Neural cell (in vitro differentiated cells): ENCODE measurements at regions not wholly inside any gene's neighbourhood (a gene's known extent, or its start where the extent isn't known, plus 50 kb on each side); places are given as distances from the start of the nearest gene placed in this dataset.

ENCODE experiments used
- H2AFZ ChIP-seq: fragments of 200-600, 300-800 bp; sonication (generic), shearing (Covaris generic); 2 replicates; pipeline ENCODE4 v1.6.0; 2014; ENCODE audit warnings: low read depth, mild to moderate bottlenecking, antibody characterized with exemption, low read length, moderate library complexity
- H3F3A ChIP-seq: fragments of 200-600 bp; shearing (Covaris generic); 2 replicates; pipeline ENCODE4 v1.6.1; 2016; ENCODE audit warnings: mild to moderate bottlenecking, moderate library complexity, mixed read lengths, antibody characterized with exemption, low read length; ENCODE audit not compliant: insufficient read depth, poor library complexity, severe bottlenecking
- H3K27ac ChIP-seq: fragments of 200-600, 300-800 bp; sonication (generic), shearing (Covaris generic); 2 replicates; pipeline ENCODE4 v1.5.1; 2014; ENCODE audit warnings: mild to moderate bottlenecking, low read length, moderate library complexity
- H3K27me3 ChIP-seq: fragments of 300-800, 200-600 bp; sonication (generic), shearing (Covaris generic); 2 replicates; pipeline ENCODE4 v1.6.0; 2014; ENCODE audit warnings: mild to moderate bottlenecking, low read depth, low read length, moderate library complexity; ENCODE audit not compliant: insufficient read depth
- H3K36me3 ChIP-seq: fragments of 300-800, 200-600 bp; sonication (generic), shearing (Covaris generic); 2 replicates; pipeline ENCODE4 v1.5.1; 2014; ENCODE audit warnings: mild to moderate bottlenecking, antibody characterized with exemption, low read length, moderate library complexity; ENCODE audit not compliant: insufficient read depth
- H3K4me2 ChIP-seq: fragments of 300-800, 200-600 bp; sonication (generic), shearing (Covaris generic); 2 replicates; pipeline ENCODE4 v1.6.0; 2014; ENCODE audit warnings: mild to moderate bottlenecking, low read length
- H3K4me3 ChIP-seq: fragments of 300-800, 200-600 bp; sonication (generic), shearing (Covaris generic); 2 replicates; pipeline ENCODE4 v1.5.1; 2014; ENCODE audit warnings: mild to moderate bottlenecking, low read length, moderate library complexity
- H3K79me2 ChIP-seq: fragments of 200-600 bp; shearing (Covaris generic); replicated peaks from 2 replicates; pipeline ENCODE4 v1.6.0; 2014; ENCODE audit warnings: mild to moderate bottlenecking, low read length, moderate library complexity; ENCODE audit not compliant: insufficient read depth
- H3K9ac ChIP-seq: fragments of 300-800, 200-600 bp; sonication (generic), shearing (Covaris generic); 2 replicates; pipeline ENCODE4 v1.6.1; 2016; ENCODE audit warnings: mild to moderate bottlenecking, low read length, mixed read lengths
- H3K9me2 ChIP-seq: fragments of 200-600 bp; shearing (Covaris generic); 2 replicates; pipeline ENCODE4 v1.6.1; 2016; ENCODE audit warnings: mild to moderate bottlenecking, low read length, mixed read lengths; ENCODE audit not compliant: insufficient read depth
- H3K9me3 ChIP-seq: fragments of 200-600, 300-800 bp; sonication (generic), shearing (Covaris generic); 2 replicates; pipeline ENCODE4 v1.6.1; 2016; ENCODE audit warnings: mild to moderate bottlenecking, mixed run types, low read length, moderate library complexity, mixed read lengths
- H4K20me1 ChIP-seq: fragments of 200-600 bp; shearing (Covaris generic); 2 replicates; pipeline ENCODE4 v1.6.1; 2016; ENCODE audit warnings: mild to moderate bottlenecking, mixed run types; ENCODE audit not compliant: insufficient read depth
- EP300 ChIP-seq: fragments of 450-650 bp; conservative IDR thresholded peaks from 2 replicates; pipeline ENCODE4 v1.6.1; 2014; ENCODE audit warnings: antibody characterized with exemption, mild to moderate bottlenecking, moderate library complexity; ENCODE audit not compliant: poor library complexity, severe bottlenecking
- EZH2 ChIP-seq: fragments of 200-600, 300-800 bp; shearing (Covaris generic), sonication (generic); IDR thresholded peaks from 2 replicates; pipeline ENCODE4 v1.6.1; 2014; ENCODE audit warnings: antibody characterized with exemption, low read length, borderline replicate concordance, mild to moderate bottlenecking; ENCODE audit not compliant: insufficient read depth, poor library complexity, severe bottlenecking
- MXI1 ChIP-seq: fragments of 450-650 bp; conservative IDR thresholded peaks from 2 replicates; pipeline ENCODE4 v1.6.1; 2014; ENCODE audit warnings: antibody characterized with exemption, mild to moderate bottlenecking; ENCODE audit not compliant: poor library complexity, severe bottlenecking
- POLR2AphosphoS5 ChIP-seq: IDR thresholded peaks from 2 replicates; pipeline ENCODE4 v1.6.1; 2012
- RAD21 ChIP-seq: fragments of 450-650 bp; conservative IDR thresholded peaks from 2 replicates; pipeline ENCODE4 v1.6.1; 2014; ENCODE audit warnings: antibody characterized with exemption, mild to moderate bottlenecking, moderate library complexity
- REST ChIP-seq: IDR thresholded peaks from 2 replicates; pipeline ENCODE4 v1.6.1; 2012; ENCODE audit warnings: borderline replicate concordance
- SMC3 ChIP-seq: fragments of 450-650 bp; conservative IDR thresholded peaks from 2 replicates; pipeline ENCODE4 v1.6.1; 2014; ENCODE audit warnings: antibody characterized with exemption, mild to moderate bottlenecking, moderate library complexity; ENCODE audit not compliant: poor library complexity
- TAF1 ChIP-seq: IDR thresholded peaks from 2 replicates; pipeline ENCODE4 v1.6.1; 2012; ENCODE audit warnings: low read depth
- TF ChIP-seq, protein P1 (sequence below): fragments of 450-650 bp; IDR thresholded peaks from 2 replicates; pipeline ENCODE4 v1.5.1; 2014; ENCODE audit warnings: antibody characterized with exemption, mild to moderate bottlenecking, moderate library complexity; ENCODE audit not compliant: poor library complexity, severe bottlenecking

GRCh38 chr3:117927825-117928224 lies 1106.8 kb downstream of the IGSF11 start:
- Histone ChIP-seq H3K79me2 (no peaks in the 10 kb centered on the region), H3K4me2 (no peak overlapping the region), H3K27me3 (no peaks in the 10 kb centered on the region), H4K20me1 (no peaks in the 10 kb centered on the region), H3K9me2 (no peaks in the 10 kb centered on the region), H3K9me3 (no peaks in the 10 kb centered on the region), H3F3A (no peaks in the 10 kb centered on the region), H3K36me3 (peaks cover 6% of the 10 kb centered on the region), H3K4me3 (no peak overlapping the region), H3K27ac (peak overlapping the region; percentile 11), H2AFZ (no peak overlapping the region), H3K9ac (no peak overlapping the region)
- no peak for TF ChIP-seq POLR2AphosphoS5
- no peak for TF ChIP-seq EP300
- TF ChIP-seq, protein P1, sequence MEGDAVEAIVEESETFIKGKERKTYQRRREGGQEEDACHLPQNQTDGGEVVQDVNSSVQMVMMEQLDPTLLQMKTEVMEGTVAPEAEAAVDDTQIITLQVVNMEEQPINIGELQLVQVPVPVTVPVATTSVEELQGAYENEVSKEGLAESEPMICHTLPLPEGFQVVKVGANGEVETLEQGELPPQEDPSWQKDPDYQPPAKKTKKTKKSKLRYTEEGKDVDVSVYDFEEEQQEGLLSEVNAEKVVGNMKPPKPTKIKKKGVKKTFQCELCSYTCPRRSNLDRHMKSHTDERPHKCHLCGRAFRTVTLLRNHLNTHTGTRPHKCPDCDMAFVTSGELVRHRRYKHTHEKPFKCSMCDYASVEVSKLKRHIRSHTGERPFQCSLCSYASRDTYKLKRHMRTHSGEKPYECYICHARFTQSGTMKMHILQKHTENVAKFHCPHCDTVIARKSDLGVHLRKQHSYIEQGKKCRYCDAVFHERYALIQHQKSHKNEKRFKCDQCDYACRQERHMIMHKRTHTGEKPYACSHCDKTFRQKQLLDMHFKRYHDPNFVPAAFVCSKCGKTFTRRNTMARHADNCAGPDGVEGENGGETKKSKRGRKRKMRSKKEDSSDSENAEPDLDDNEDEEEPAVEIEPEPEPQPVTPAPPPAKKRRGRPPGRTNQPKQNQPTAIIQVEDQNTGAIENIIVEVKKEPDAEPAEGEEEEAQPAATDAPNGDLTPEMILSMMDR = no peak
- TF ChIP-seq RAD21 = no peak
- no peak for TF ChIP-seq EZH2
- no peak for TF ChIP-seq TAF1
- no peak for TF ChIP-seq MXI1
- TF ChIP-seq SMC3 = no peak
- TF ChIP-seq REST = no peak

DNA sequence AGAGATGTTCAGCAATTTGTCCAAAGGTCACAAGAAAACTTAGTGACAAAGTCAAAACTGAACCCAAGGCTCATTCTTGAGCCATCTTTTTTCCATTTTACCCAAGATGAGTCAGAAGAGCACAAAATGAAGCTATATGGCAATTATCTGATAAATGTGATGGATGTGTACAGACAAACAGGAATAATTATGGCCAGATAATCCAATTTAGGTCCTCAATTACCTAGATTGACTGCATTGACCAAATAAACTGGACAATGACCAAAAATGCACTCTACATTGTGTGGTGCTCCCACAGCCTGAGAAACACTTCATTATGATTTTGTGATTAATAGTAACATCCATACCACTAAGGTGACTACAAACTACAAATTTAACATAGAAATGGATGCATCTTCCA lies 1105.8 kb downstream of the IGSF11 start:
- Histone ChIP-seq H3K9me2 (no peaks in the 10 kb centered on the region), H3K9ac (no peak overlapping the region), H3K36me3 (peaks cover 6% of the 10 kb centered on the region), H3K27me3 (no peaks in the 10 kb centered on the region), H3K27ac (no peak overlapping the region), H3K9me3 (no peaks in the 10 kb centered on the region), H4K20me1 (no peaks in the 10 kb centered on the region), H2AFZ (no peak overlapping the region), H3K4me3 (no peak overlapping the region), H3K4me2 (no peak overlapping the region), H3F3A (no peaks in the 10 kb centered on the region), H3K79me2 (no peaks in the 10 kb centered on the region)
- no peak for TF ChIP-seq EP300
- TF ChIP-seq, protein P1 = no peak
- no peak for TF ChIP-seq POLR2AphosphoS5
- TF ChIP-seq SMC3 = no peak
- no peak for TF ChIP-seq MXI1
- TF ChIP-seq EZH2 = no peak
- no peak for TF ChIP-seq RAD21
- TF ChIP-seq TAF1 = no peak
- TF ChIP-seq REST = no peak
